GM21786 (cell line): ENCODE measurements at regions not wholly inside any gene's neighbourhood (a gene's known extent, or its start where the extent isn't known, plus 50 kb on each side); places are given as distances from the start of the nearest gene placed in this dataset.
"Not testable (repeated sequence)": the region's sequence is repeated elsewhere in the genome, so short reads cannot be mapped to it uniquely, and the experiment has no call there.

Experiments
- ATAC-seq: cut with Tn5 transposase; IDR thresholded peaks from one replicate; pipeline ENCODE4 v1.9.1; 2021; ENCODE audit not compliant: unreplicated experiment

GRCh38 chr13:85610024-85610423, 189.2 kb downstream of the SLITRK6 start:
- no peak for ATAC-seq

GRCh38 chr13:85608255-85608829, 190.9 kb downstream of the SLITRK6 start:
- ATAC-seq = no peak

GRCh38 chr13:85603735-85604134, 195.5 kb downstream of the SLITRK6 start:
- ATAC-seq = no peak

- no peak for ATAC-seq
These were observed 197.7 kb downstream of the SLITRK6 start for GRCh38 chr13:85601526-85601925.

GRCh38 chr13:85597790-85598500, 201.3 kb downstream of the SLITRK6 start:
- ATAC-seq = no peak

GRCh38 chr13:85592211-85592610, 207.0 kb downstream of the SLITRK6 start:
- ATAC-seq = no peak

- ATAC-seq = no peak
These were observed 208.8 kb downstream of the SLITRK6 start for GRCh38 chr13:85590231-85590931.

GRCh38 chr13:85589021-85589420, 210.2 kb downstream of the SLITRK6 start:
- no peak for ATAC-seq

GRCh38 chr13:85588359-85588758, 210.9 kb downstream of the SLITRK6 start:
- ATAC-seq = no peak

GRCh38 chr13:85586856-85587255, 212.4 kb downstream of the SLITRK6 start:
- no peak for ATAC-seq

- no peak for ATAC-seq
These were observed 212.8 kb downstream of the SLITRK6 start for GRCh38 chr13:85586422-85586831.

- no peak for ATAC-seq
These were observed 216.3 kb downstream of the SLITRK6 start for GRCh38 chr13:85582890-85583289.

- ATAC-seq = no peak
These were observed 224.1 kb downstream of the SLITRK6 start for GRCh38 chr13:85575110-85575509.

GRCh38 chr13:85567909-85568308, 231.3 kb downstream of the SLITRK6 start:
- ATAC-seq = no peak

- ATAC-seq = no peak
These were observed 233.6 kb downstream of the SLITRK6 start for GRCh38 chr13:85565652-85566051.

GRCh38 chr13:85564598-85564997, 234.6 kb downstream of the SLITRK6 start:
- ATAC-seq = no peak

GRCh38 chr13:85562282-85562681, 236.9 kb downstream of the SLITRK6 start:
- ATAC-seq = no peak

- no peak for ATAC-seq
These were observed 241.3 kb downstream of the SLITRK6 start for GRCh38 chr13:85557691-85558467.

- no peak for ATAC-seq
These were observed 248.2 kb downstream of the SLITRK6 start for GRCh38 chr13:85551012-85551411.

GRCh38 chr13:85549819-85550218, 249.4 kb downstream of the SLITRK6 start:
- no peak for ATAC-seq

GRCh38 chr13:85548845-85549244, 250.4 kb downstream of the SLITRK6 start:
- not testable (repeated sequence) for ATAC-seq
